GM23338 (cell line): ENCODE measurements at regions not wholly inside any gene's neighbourhood (a gene's known extent, or its start where the extent isn't known, plus 50 kb on each side); places are given as distances from the start of the nearest gene placed in this dataset.

Source experiments
- ATAC-seq: fragments of 200-7000 bp; cut with Tn5 transposase; 3 replicates; pipeline ENCODE4 v1.9.1; 2020
- DNase-seq: peaks from one replicate; pipeline ENCODE4 v3.0.0-alpha.2; 2015; ENCODE audit warnings: low spot score
- H2AFZ ChIP-seq: fragments of 200-600 bp; sonication (generic); 2 replicates; pipeline ENCODE4 v1.8.0; 2016; ENCODE audit warnings: antibody characterized with exemption, mild to moderate bottlenecking, moderate library complexity
- H3F3A ChIP-seq: fragments of 200-600 bp; sonication (generic); replicated peaks from 2 replicates; pipeline ENCODE4 v1.8.0; 2017; ENCODE audit warnings: antibody characterized with exemption, mixed run types, low read depth
- H3K27ac ChIP-seq: fragments of 200-600 bp; sonication (generic); 2 replicates; pipeline ENCODE4 v1.6.1; 2016; ENCODE audit warnings: low read depth
- H3K27me3 ChIP-seq: fragments of 200-600 bp; sonication (generic); 2 replicates; pipeline ENCODE4 v1.8.0; 2016; ENCODE audit warnings: mild to moderate bottlenecking, mixed run types, moderate library complexity; ENCODE audit not compliant: insufficient read depth
- H3K36me3 ChIP-seq: fragments of 200-600 bp; sonication (generic); 2 replicates; pipeline ENCODE4 v1.8.0; 2016; ENCODE audit warnings: mild to moderate bottlenecking; ENCODE audit not compliant: insufficient read depth
- H3K4me1 ChIP-seq: fragments of 200-600 bp; sonication (generic); 2 replicates; pipeline ENCODE4 v1.8.0; 2016; ENCODE audit warnings: mild to moderate bottlenecking, moderate library complexity; ENCODE audit not compliant: insufficient read depth
- H3K4me2 ChIP-seq: fragments of 200-600 bp; sonication (generic); 2 replicates; pipeline ENCODE4 v1.7.1; 2017; ENCODE audit warnings: mixed run types
- H3K4me3 ChIP-seq: fragments of 200-600 bp; sonication (generic); 2 replicates; pipeline ENCODE4 v1.6.1; 2016; ENCODE audit warnings: mixed run types
- H3K79me2 ChIP-seq: fragments of 200-600 bp; sonication (generic); replicated peaks from 2 replicates; pipeline ENCODE4 v1.8.0; 2017; ENCODE audit warnings: mild to moderate bottlenecking; ENCODE audit not compliant: insufficient read depth
- H3K9me2 ChIP-seq: fragments of 200-600 bp; sonication (generic); 2 replicates; pipeline ENCODE4 v1.8.0; 2017; ENCODE audit not compliant: insufficient read depth
- H4K20me1 ChIP-seq: fragments of 200-600 bp; sonication (generic); replicated peaks from 2 replicates; pipeline ENCODE4 v1.8.0; 2017; ENCODE audit warnings: mild to moderate bottlenecking; ENCODE audit not compliant: insufficient read depth
- H3K27ac Mint-ChIP-seq: 2 replicates; pipeline ENCODE4 v1.8.0; 2020; ENCODE audit warnings: inconsistent platforms, mild to moderate bottlenecking, moderate library complexity, mixed read lengths
- H3K27me3 Mint-ChIP-seq: 3 replicates; pipeline ENCODE4 v1.8.0; 2022; ENCODE audit warnings: low read depth, mild to moderate bottlenecking, moderate library complexity, mixed read lengths, inconsistent platforms; ENCODE audit not compliant: insufficient read depth, poor library complexity
- H3K36me3 Mint-ChIP-seq: 3 replicates; pipeline ENCODE4 v1.8.0; 2021; ENCODE audit warnings: low read depth, mild to moderate bottlenecking, inconsistent platforms, moderate library complexity, mixed read lengths
- H3K4me1 Mint-ChIP-seq: 3 replicates; pipeline ENCODE4 v1.8.0; 2020; ENCODE audit warnings: mild to moderate bottlenecking, inconsistent platforms, mixed read lengths
- H3K4me3 Mint-ChIP-seq: 3 replicates; pipeline ENCODE4 v1.8.0; 2021; ENCODE audit warnings: moderate library complexity, mild to moderate bottlenecking, inconsistent platforms, mixed read lengths
- H3K9me3 Mint-ChIP-seq: 3 replicates; pipeline ENCODE4 v1.8.0; 2020; ENCODE audit warnings: moderate library complexity, mild to moderate bottlenecking, inconsistent platforms, mixed read lengths
- CREB1 ChIP-seq: fragments of 250-450 bp; sonication (Bioruptor Pico); IDR thresholded peaks from 2 replicates; pipeline ENCODE4 v1.5.0; 2020; ENCODE audit warnings: low read depth, mild to moderate bottlenecking, moderate library complexity
- CTCF ChIP-seq, 2 experiments: fragments of 200-600 bp in 1 of 2; sonication (generic) in 1 of 2; conservative IDR thresholded peaks; 2 replicates each; pipeline versions ENCODE4 v1.5.1 to v1.6.1; 2016 to 2017; ENCODE audit warnings: antibody characterized with exemption in 2 of 2, low read depth in 2 of 2, mild to moderate bottlenecking in 2 of 2, moderate library complexity in 1 of 2
- ETS1 ChIP-seq: IDR thresholded peaks from 2 replicates; pipeline ENCODE4 v1.6.1; 2016; ENCODE audit warnings: antibody characterized with exemption
- EZH2 ChIP-seq: fragments of 200-600 bp; sonication (generic); IDR thresholded peaks from one replicate; pipeline ENCODE4 v1.8.0; 2017; ENCODE audit warnings: antibody characterized with exemption, mild to moderate bottlenecking, low read depth; ENCODE audit not compliant: unreplicated experiment
- EZH2phosphoT487 ChIP-seq: fragments of 200-600 bp; sonication (generic); IDR thresholded peaks from one replicate; pipeline ENCODE4 v1.8.1; 2018; ENCODE audit warnings: antibody characterized with exemption; ENCODE audit not compliant: unreplicated experiment
- JUNB ChIP-seq: IDR thresholded peaks from one replicate; pipeline ENCODE4 v1.6.1; 2016; ENCODE audit warnings: antibody characterized with exemption; ENCODE audit not compliant: unreplicated experiment
- NANOG ChIP-seq: IDR thresholded peaks from 2 replicates; pipeline ENCODE4 v1.6.1; 2016; ENCODE audit warnings: antibody characterized with exemption, borderline replicate concordance
- POLR2AphosphoS5 ChIP-seq: IDR thresholded peaks from 2 replicates; pipeline ENCODE4 v1.6.1; 2016; ENCODE audit warnings: antibody characterized with exemption, low read depth
- STAT1 ChIP-seq: IDR thresholded peaks from one replicate; pipeline ENCODE4 v1.6.1; 2016; ENCODE audit warnings: antibody characterized with exemption; ENCODE audit not compliant: unreplicated experiment
- ZNF114 ChIP-seq: fragments of 250-450 bp; sonication (Bioruptor Pico); IDR thresholded peaks from 2 replicates; pipeline ENCODE4 v1.5.0; 2020; ENCODE audit warnings: mild to moderate bottlenecking, moderate library complexity
- ZNF331 ChIP-seq: fragments of 250-450 bp; sonication (Bioruptor Pico); IDR thresholded peaks from 2 replicates; pipeline ENCODE4 v1.5.0; 2020; ENCODE audit warnings: low read depth, mild to moderate bottlenecking, moderate library complexity
- TF ChIP-seq, protein P1 (sequence below): IDR thresholded peaks from one replicate; pipeline ENCODE4 v1.6.1; 2018; ENCODE audit warnings: antibody characterized with exemption; ENCODE audit not compliant: unreplicated experiment
- TF ChIP-seq, protein P2 (sequence below): fragments of 250-450 bp; sonication (Bioruptor Pico); IDR thresholded peaks from 2 replicates; pipeline ENCODE4 v1.5.0; 2020; ENCODE audit warnings: mild to moderate bottlenecking, moderate library complexity

DNA sequence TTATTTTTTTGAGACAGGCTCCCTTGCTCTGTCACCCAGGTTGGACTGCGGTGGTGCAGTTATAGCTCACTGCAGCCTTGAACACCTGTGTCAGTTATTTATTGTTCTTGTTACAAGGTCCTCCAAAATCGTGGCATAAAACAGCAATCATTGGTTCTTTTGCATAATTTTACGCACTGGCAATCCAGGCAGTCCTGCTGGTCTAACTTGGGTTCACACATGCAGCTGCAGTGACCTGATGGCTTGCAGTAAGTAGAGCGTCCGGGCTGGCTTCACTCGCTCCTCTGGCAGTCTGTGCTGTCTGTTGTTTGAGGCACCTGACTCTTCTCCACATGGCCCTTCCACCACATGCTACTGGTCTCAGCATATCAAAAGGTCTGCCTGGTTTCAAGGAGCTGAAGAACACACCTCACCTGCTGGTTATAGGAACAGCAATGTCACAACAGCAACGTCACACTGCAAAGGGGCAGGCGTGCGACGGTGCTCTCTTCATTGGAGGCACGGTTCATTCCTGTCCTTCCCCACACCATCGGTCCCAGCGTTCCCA, 894.6 kb downstream of the TRIML1 start:
- H2AFZ ChIP-seq = peak overlapping the region; percentile 72; the same call in 1 of the 2 replicates

More for the DNA sequence above, 894.6 kb downstream of the TRIML1 start:
- no peak overlapping the region for H3K27ac ChIP-seq
- TF ChIP-seq NANOG (no peak), EZH2 (no peak), ETS1 (no peak), POLR2AphosphoS5 (no peak), STAT1 (no peak), CREB1 (CRISPR knock-in tag) (no peak), JUNB (no peak), CTCF (conservative IDR thresholded peaks at IDR 0.05; ENCODE audit: low read depth in 2 of 2) (no peak), EZH2phosphoT487 (no peak), ZNF114 (no peak), ZNF331 (CRISPR knock-in tag) (no peak)
- TF ChIP-seq, protein P1, sequence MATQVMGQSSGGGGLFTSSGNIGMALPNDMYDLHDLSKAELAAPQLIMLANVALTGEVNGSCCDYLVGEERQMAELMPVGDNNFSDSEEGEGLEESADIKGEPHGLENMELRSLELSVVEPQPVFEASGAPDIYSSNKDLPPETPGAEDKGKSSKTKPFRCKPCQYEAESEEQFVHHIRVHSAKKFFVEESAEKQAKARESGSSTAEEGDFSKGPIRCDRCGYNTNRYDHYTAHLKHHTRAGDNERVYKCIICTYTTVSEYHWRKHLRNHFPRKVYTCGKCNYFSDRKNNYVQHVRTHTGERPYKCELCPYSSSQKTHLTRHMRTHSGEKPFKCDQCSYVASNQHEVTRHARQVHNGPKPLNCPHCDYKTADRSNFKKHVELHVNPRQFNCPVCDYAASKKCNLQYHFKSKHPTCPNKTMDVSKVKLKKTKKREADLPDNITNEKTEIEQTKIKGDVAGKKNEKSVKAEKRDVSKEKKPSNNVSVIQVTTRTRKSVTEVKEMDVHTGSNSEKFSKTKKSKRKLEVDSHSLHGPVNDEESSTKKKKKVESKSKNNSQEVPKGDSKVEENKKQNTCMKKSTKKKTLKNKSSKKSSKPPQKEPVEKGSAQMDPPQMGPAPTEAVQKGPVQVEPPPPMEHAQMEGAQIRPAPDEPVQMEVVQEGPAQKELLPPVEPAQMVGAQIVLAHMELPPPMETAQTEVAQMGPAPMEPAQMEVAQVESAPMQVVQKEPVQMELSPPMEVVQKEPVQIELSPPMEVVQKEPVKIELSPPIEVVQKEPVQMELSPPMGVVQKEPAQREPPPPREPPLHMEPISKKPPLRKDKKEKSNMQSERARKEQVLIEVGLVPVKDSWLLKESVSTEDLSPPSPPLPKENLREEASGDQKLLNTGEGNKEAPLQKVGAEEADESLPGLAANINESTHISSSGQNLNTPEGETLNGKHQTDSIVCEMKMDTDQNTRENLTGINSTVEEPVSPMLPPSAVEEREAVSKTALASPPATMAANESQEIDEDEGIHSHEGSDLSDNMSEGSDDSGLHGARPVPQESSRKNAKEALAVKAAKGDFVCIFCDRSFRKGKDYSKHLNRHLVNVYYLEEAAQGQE = no peak
- TF ChIP-seq, protein P2, sequence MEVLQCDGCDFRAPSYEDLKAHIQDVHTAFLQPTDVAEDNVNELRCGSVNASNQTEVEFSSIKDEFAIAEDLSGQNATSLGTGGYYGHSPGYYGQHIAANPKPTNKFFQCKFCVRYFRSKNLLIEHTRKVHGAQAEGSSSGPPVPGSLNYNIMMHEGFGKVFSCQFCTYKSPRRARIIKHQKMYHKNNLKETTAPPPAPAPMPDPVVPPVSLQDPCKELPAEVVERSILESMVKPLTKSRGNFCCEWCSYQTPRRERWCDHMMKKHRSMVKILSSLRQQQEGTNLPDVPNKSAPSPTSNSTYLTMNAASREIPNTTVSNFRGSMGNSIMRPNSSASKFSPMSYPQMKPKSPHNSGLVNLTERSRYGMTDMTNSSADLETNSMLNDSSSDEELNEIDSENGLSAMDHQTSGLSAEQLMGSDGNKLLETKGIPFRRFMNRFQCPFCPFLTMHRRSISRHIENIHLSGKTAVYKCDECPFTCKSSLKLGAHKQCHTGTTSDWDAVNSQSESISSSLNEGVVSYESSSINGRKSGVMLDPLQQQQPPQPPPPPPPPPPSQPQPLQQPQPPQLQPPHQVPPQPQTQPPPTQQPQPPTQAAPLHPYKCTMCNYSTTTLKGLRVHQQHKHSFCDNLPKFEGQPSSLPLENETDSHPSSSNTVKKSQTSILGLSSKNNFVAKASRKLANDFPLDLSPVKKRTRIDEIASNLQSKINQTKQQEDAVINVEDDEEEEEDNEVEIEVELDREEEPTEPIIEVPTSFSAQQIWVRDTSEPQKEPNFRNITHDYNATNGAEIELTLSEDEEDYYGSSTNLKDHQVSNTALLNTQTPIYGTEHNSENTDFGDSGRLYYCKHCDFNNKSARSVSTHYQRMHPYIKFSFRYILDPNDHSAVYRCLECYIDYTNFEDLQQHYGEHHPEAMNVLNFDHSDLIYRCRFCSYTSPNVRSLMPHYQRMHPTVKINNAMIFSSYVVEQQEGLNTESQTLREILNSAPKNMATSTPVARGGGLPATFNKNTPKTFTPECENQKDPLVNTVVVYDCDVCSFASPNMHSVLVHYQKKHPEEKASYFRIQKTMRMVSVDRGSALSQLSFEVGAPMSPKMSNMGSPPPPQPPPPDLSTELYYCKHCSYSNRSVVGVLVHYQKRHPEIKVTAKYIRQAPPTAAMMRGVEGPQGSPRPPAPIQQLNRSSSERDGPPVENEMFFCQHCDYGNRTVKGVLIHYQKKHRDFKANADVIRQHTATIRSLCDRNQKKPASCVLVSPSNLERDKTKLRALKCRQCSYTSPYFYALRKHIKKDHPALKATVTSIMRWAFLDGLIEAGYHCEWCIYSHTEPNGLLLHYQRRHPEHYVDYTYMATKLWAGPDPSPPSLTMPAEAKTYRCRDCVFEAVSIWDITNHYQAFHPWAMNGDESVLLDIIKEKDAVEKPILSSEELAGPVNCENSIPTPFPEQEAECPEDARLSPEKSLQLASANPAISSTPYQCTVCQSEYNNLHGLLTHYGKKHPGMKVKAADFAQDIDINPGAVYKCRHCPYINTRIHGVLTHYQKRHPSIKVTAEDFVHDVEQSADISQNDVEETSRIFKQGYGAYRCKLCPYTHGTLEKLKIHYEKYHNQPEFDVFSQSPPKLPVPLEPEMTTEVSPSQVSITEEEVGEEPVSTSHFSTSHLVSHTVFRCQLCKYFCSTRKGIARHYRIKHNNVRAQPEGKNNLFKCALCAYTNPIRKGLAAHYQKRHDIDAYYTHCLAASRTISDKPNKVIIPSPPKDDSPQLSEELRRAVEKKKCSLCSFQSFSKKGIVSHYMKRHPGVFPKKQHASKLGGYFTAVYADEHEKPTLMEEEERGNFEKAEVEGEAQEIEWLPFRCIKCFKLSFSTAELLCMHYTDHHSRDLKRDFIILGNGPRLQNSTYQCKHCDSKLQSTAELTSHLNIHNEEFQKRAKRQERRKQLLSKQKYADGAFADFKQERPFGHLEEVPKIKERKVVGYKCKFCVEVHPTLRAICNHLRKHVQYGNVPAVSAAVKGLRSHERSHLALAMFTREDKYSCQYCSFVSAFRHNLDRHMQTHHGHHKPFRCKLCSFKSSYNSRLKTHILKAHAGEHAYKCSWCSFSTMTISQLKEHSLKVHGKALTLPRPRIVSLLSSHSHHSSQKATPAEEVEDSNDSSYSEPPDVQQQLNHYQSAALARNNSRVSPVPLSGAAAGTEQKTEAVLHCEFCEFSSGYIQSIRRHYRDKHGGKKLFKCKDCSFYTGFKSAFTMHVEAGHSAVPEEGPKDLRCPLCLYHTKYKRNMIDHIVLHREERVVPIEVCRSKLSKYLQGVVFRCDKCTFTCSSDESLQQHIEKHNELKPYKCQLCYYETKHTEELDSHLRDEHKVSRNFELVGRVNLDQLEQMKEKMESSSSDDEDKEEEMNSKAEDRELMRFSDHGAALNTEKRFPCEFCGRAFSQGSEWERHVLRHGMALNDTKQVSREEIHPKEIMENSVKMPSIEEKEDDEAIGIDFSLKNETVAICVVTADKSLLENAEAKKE (CRISPR knock-in tag) = no peak
- no peaks in the 10 kb centered on the region for H3K79me2 ChIP-seq
- Mint-ChIP-seq H3K4me1 (peaks cover 6% of the 10 kb centered on the region; the same call in 2 of the 3 replicates), H3K9me3 (no peaks in the 10 kb centered on the region), H3K4me3 (no peak overlapping the region), H3K36me3 (no peaks in the 10 kb centered on the region), H3K27ac (no peak overlapping the region), H3K27me3 (peaks cover 1% of the 10 kb centered on the region)
- DNase-seq (no peak), ATAC-seq (peak; percentile 49; the same call in 2 of the 3 replicates)
- H3K4me3 ChIP-seq = no peak overlapping the region
- H3K27me3 ChIP-seq = no peaks in the 10 kb centered on the region
- H3K9me2 ChIP-seq = no peaks in the 10 kb centered on the region
- H3F3A ChIP-seq = no peaks in the 10 kb centered on the region
- no peak overlapping the region for H3K4me2 ChIP-seq
- no peaks in the 10 kb centered on the region for H3K36me3 ChIP-seq
- H3K4me1 ChIP-seq = no peaks in the 10 kb centered on the region
- no peaks in the 10 kb centered on the region for H4K20me1 ChIP-seq
